ENCODE measurements at regions not wholly inside any gene's neighbourhood (a gene's known extent, or its start where the extent isn't known, plus 50 kb on each side); places are given as distances from the start of the nearest gene placed in this dataset.

- no peak for TF ChIP-seq CEBPB (IDR thresholded peaks at IDR 0.05)
- TF ChIP-seq CREB1 (IDR thresholded peaks at IDR 0.05; ENCODE audit: low read depth), result no peak
- no peak for TF ChIP-seq MAX (IDR thresholded peaks at IDR 0.05)
- no peak for TF ChIP-seq REST (IDR thresholded peaks at IDR 0.05; ENCODE audit: low read depth)
- no peak for TF ChIP-seq TCF12 (IDR thresholded peaks at IDR 0.05; ENCODE audit: low read depth)
- no peak for TF ChIP-seq USF1 (IDR thresholded peaks at IDR 0.05)
- no peak for TF ChIP-seq FOXM1 (IDR thresholded peaks at IDR 0.05; ENCODE audit: borderline replicate concordance, low read depth)
- TF ChIP-seq YY1 (IDR thresholded peaks at IDR 0.05; ENCODE audit: low read depth), result no peak
- no peak for TF ChIP-seq RAD21 (IDR thresholded peaks at IDR 0.05; ENCODE audit: low read depth)
- TF ChIP-seq TEAD4 (IDR thresholded peaks at IDR 0.05), result no peak
- no peak for TF ChIP-seq EGR1 (IDR thresholded peaks at IDR 0.05)
- TF ChIP-seq NFIC (IDR thresholded peaks at IDR 0.05), result no peak
- no peak for TF ChIP-seq EP300 (IDR thresholded peaks at IDR 0.05; ENCODE audit: borderline replicate concordance)
- TF ChIP-seq ZBTB7A (IDR thresholded peaks at IDR 0.05; ENCODE audit: low read depth), result no peak
- no peak for TF ChIP-seq TAF1 (IDR thresholded peaks at IDR 0.05; ENCODE audit: low read depth)
These were observed 114.7 kb upstream of the SPTLC3 start for GRCh38 chr20:12894089-12894488.

- no peak for TF ChIP-seq ZBTB7A (IDR thresholded peaks at IDR 0.05; ENCODE audit: low read depth)
- TF ChIP-seq TEAD4 (IDR thresholded peaks at IDR 0.05), result no peak
These were observed 112.6 kb upstream of the SPTLC3 start for GRCh38 chr20:12896180-12896579.

GRCh38 chr20:12902992-12903391, 105.8 kb upstream of the SPTLC3 start:
- TF ChIP-seq MAX (IDR thresholded peaks at IDR 0.05), result no peak
- no peak for TF ChIP-seq EGR1 (IDR thresholded peaks at IDR 0.05)
- TF ChIP-seq RAD21 (IDR thresholded peaks at IDR 0.05; ENCODE audit: low read depth), result no peak
- no peak for TF ChIP-seq REST (IDR thresholded peaks at IDR 0.05; ENCODE audit: low read depth)
- TF ChIP-seq EP300 (IDR thresholded peaks at IDR 0.05; ENCODE audit: borderline replicate concordance), result no peak
- TF ChIP-seq TEAD4 (IDR thresholded peaks at IDR 0.05), result no peak
- TF ChIP-seq TCF12 (IDR thresholded peaks at IDR 0.05; ENCODE audit: low read depth), result no peak
- no peak for TF ChIP-seq NFIC (IDR thresholded peaks at IDR 0.05)
- TF ChIP-seq CEBPB (IDR thresholded peaks at IDR 0.05), result no peak
- TF ChIP-seq TAF1 (IDR thresholded peaks at IDR 0.05; ENCODE audit: low read depth), result no peak
- TF ChIP-seq FOXM1 (IDR thresholded peaks at IDR 0.05; ENCODE audit: borderline replicate concordance, low read depth), result no peak
- no peak for TF ChIP-seq USF1 (IDR thresholded peaks at IDR 0.05)
- no peak for TF ChIP-seq YY1 (IDR thresholded peaks at IDR 0.05; ENCODE audit: low read depth)
- TF ChIP-seq CREB1 (IDR thresholded peaks at IDR 0.05; ENCODE audit: low read depth), result no peak
- TF ChIP-seq ZBTB7A (IDR thresholded peaks at IDR 0.05; ENCODE audit: low read depth), result no peak

GRCh38 chr20:12906361-12906760, 102.4 kb upstream of the SPTLC3 start:
- TF ChIP-seq EP300 (IDR thresholded peaks at IDR 0.05; ENCODE audit: borderline replicate concordance), result no peak
- no peak for TF ChIP-seq REST (IDR thresholded peaks at IDR 0.05; ENCODE audit: low read depth)
- TF ChIP-seq CREB1 (IDR thresholded peaks at IDR 0.05; ENCODE audit: low read depth), result no peak

- TF ChIP-seq EP300 (IDR thresholded peaks at IDR 0.05; ENCODE audit: borderline replicate concordance), result no peak
- no peak for TF ChIP-seq TEAD4 (IDR thresholded peaks at IDR 0.05)
- TF ChIP-seq YY1 (IDR thresholded peaks at IDR 0.05; ENCODE audit: low read depth), result no peak
- no peak for TF ChIP-seq USF1 (IDR thresholded peaks at IDR 0.05)
- TF ChIP-seq NFIC (IDR thresholded peaks at IDR 0.05), result no peak
- no peak for TF ChIP-seq TCF12 (IDR thresholded peaks at IDR 0.05; ENCODE audit: low read depth)
- no peak for TF ChIP-seq CEBPB (IDR thresholded peaks at IDR 0.05)
- TF ChIP-seq EGR1 (IDR thresholded peaks at IDR 0.05), result no peak
- TF ChIP-seq MAX (IDR thresholded peaks at IDR 0.05), result no peak
- no peak for TF ChIP-seq FOXM1 (IDR thresholded peaks at IDR 0.05; ENCODE audit: borderline replicate concordance, low read depth)
- TF ChIP-seq CREB1 (IDR thresholded peaks at IDR 0.05; ENCODE audit: low read depth), result no peak
- no peak for TF ChIP-seq ZBTB7A (IDR thresholded peaks at IDR 0.05; ENCODE audit: low read depth)
- no peak for TF ChIP-seq REST (IDR thresholded peaks at IDR 0.05; ENCODE audit: low read depth)
- no peak for TF ChIP-seq RAD21 (IDR thresholded peaks at IDR 0.05; ENCODE audit: low read depth)
- TF ChIP-seq TAF1 (IDR thresholded peaks at IDR 0.05; ENCODE audit: low read depth), result no peak
These were observed 97.4 kb upstream of the SPTLC3 start for GRCh38 chr20:12911372-12911771.

Measured in Ishikawa (cell line).